Ishikawa (cell line): ENCODE measurements at regions not wholly inside any gene's neighbourhood (a gene's known extent, or its start where the extent isn't known, plus 50 kb on each side); places are given as distances from the start of the nearest gene placed in this dataset.

Source experiments
- EGR1 ChIP-seq: IDR thresholded peaks from 2 replicates; pipeline ENCODE4 v1.6.1; 2012
- EP300 ChIP-seq: IDR thresholded peaks from 2 replicates; pipeline ENCODE4 v1.6.1; 2012; ENCODE audit warnings: borderline replicate concordance
- MAX ChIP-seq: IDR thresholded peaks from 2 replicates; pipeline ENCODE4 v1.6.1; 2012
- RAD21 ChIP-seq: IDR thresholded peaks from 2 replicates; pipeline ENCODE4 v1.6.1; 2012; ENCODE audit warnings: low read depth
- YY1 ChIP-seq: IDR thresholded peaks from 2 replicates; pipeline ENCODE4 v1.6.1; 2012; ENCODE audit warnings: low read depth

- TF ChIP-seq EGR1 (no peak), RAD21 (no peak), EP300 (no peak), MAX (no peak), YY1 (no peak)
These were observed 433.0 kb downstream of the TLE1 start for GRCh38 chr9:81256368-81256767.
